ENCODE measurements at regions not wholly inside any gene's neighbourhood (a gene's known extent, or its start where the extent isn't known, plus 50 kb on each side); places are given as distances from the start of the nearest gene placed in this dataset.
"Not testable (repeated sequence)": the region's sequence is repeated elsewhere in the genome, so short reads cannot be mapped to it uniquely, and the experiment has no call there.

GRCh38 chr3:26193558-26193957, 403.7 kb downstream of the OXSM start:
- no peak for DNase-seq

DNA sequence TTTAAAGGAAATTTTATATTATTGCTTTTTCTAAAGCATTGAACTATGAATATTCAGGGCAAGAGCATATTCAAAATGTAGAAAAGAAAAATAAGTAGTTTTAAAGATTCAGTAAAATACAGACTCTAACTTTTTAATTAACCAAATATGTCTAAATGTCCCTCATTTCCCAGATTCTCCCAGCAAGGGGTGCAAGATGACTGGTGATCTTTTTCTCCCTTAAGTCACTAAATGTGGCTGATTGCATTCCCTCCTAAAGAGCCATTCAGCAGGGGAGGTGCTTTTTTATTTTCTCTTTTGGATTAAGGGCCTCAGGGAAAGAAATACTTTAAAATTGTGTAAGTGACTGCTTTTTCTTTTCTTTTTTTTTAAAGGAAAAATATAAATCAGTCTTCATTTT, 406.9 kb downstream of the OXSM start:
- DNase-seq: no peak

- no peak for DNase-seq
Observed at GRCh38 chr3:26198609-26199008, 408.7 kb downstream of the OXSM start.

GRCh38 chr3:26202169-26202568, 412.3 kb downstream of the OXSM start:
- DNase-seq: no peak

DNA sequence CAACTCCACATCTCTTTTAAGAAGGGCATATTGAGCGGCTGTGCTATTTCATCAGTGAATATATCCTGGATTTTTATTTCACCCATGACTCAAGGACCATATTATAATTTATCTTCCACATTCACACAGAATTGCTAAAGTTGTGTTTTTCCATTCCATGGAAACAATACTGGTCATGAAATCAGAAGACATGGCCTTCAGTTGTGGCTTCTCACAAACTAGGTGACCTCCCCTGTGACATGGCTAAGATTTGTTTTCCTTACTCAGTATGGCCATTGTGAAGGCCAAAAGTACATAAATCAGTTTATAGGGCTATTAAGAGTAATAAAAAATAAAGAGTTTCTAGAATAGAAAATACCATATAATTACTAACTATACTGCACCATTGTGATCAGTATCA, 415.6 kb downstream of the OXSM start:
- no peak for DNase-seq

DNA sequence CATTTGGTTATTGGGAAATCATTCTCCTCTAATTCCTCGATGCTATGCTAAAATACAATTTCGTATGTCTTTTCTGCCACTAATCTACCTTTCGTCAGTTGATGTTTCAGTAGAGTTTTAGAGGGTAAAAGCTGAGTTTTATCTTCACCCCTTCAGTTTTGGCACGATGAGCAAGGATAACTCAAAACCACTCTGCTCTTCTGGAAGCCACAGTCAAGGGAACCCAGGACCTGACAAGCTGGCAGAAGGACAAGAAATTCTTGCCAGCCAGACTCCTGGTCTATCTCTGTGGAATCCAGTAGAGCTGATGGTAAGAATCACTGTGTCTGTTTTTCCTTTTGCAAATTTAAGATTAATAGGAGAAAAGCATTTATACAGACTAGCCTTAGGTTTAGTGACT, 414.4 kb upstream of the LRRC3B start:
- no peak for DNase-seq

GRCh38 chr3:26229801-26230200, 392.8 kb upstream of the LRRC3B start:
- no peak for DNase-seq

- no peak for DNase-seq
Observed at GRCh38 chr3:26233374-26233773, 389.2 kb upstream of the LRRC3B start.

DNA sequence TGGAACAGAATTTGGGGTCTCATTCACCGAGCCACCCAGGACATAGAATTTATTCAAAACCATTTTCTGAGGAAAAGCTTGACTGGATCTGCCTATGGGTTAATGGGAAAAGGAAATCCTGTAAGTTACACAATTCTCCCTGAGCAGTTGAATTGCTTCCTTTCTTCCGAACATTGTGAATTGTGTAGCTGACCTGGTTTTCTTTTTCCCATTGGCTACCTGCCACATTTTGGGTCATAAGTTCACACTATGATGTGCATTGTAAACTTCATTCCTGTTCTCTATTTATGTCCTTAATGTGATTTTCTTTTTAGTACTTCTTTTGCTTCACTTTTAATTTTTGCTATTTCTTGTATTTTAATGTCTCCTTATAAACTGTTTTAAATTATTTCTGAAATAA, 386.0 kb upstream of the LRRC3B start:
- no peak for DNase-seq

- no peak for DNase-seq
Observed at GRCh38 chr3:26237036-26237682, 385.4 kb upstream of the LRRC3B start.

- not testable (repeated sequence) for DNase-seq
Observed at GRCh38 chr3:26244586-26244985, 378.0 kb upstream of the LRRC3B start.

DNA sequence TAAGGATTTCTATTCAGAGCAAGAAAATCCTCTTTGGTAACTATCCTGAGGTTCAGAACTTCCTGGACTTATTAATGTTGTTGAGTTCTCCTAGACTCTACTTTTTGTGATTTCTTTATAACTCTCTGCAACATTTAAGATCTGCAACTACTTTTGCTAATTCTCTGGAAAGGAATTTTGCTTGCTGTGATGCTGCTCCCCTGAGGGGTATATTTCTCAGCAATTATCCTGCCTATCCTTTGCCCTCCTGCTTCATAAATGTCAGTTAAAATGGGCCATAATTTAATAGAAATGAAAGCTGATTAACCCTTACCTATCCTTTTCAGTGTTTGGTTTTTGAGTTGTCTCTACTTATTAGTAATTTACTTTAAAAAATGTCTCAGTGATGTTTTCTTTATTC, 377.3 kb upstream of the LRRC3B start:
- DNase-seq: no peak

GRCh38 chr3:26246901-26247300, 375.7 kb upstream of the LRRC3B start:
- no peak for DNase-seq

GRCh38 chr3:26247712-26248111, 374.9 kb upstream of the LRRC3B start:
- DNase-seq: no peak

GRCh38 chr3:26252001-26252400, 370.6 kb upstream of the LRRC3B start:
- DNase-seq: no peak

DNA sequence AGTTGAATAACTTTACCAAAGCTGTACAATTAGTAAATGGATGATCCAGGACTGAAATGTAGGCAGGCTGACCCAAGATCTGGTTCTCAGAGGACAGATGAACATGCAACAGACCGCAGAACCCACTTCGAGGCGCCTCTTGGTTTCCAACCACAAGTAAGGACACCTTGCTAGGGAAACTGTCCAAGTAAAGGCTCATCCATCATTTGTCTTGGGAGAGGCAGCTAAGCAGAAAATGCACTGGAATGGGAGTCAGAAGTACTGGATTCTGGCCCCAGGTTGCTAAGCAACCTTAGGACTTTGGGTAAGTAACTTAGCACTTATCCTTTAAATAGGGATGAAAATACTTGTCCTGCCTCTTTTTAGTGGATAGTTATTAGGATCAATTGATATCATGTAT, 366.3 kb upstream of the LRRC3B start:
- no peak for DNase-seq

GRCh38 chr3:26259176-26259575, 363.4 kb upstream of the LRRC3B start:
- no peak for DNase-seq

- no peak for DNase-seq
Observed at GRCh38 chr3:26260139-26260538, 362.4 kb upstream of the LRRC3B start.

GRCh38 chr3:26264708-26265107, 357.9 kb upstream of the LRRC3B start:
- no peak for DNase-seq

DNA sequence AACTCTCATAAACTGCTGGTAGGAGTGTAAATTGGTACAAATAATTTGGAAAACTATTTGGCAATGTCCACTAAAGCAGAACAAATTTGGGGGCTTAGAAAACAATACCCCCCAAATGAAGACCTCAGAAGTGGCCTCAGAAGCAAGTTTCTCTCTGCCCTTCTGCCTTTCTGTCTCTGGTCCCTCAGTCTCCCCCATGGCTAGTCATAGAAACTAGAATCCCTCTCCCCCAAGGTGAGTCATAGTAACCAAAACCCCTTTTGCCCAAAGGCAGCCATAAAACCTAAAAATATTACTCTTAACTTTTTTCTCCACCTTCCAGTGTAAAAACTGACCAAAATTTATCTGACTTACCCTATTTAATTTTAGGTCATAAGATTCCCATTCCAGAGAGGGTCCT, 350.7 kb upstream of the LRRC3B start:
- no peak for DNase-seq

- no peak for DNase-seq
Observed at GRCh38 chr3:26273196-26273595, 349.4 kb upstream of the LRRC3B start.

DNA sequence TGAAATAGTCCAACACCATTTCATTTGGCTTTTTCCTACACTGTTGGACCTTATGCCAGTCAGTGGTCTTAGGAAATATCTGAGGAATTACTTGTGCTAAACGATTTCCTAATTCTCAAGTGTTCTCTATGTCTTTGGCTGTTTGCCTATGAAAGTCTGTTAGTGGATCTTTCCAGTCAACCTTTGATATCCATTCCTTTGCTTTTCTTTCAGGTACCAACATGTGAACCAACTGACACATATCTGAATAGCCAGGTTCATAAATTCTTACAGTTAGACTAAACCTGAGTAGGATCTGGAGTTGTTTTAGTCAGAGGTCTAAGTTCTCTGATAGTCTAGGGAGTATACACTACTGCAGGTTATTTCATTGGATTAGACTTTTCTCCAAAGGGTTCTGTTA, 343.5 kb upstream of the LRRC3B start:
- no peak for DNase-seq

GRCh38 chr3:26280517-26280916, 342.1 kb upstream of the LRRC3B start:
- DNase-seq: no peak

DNA sequence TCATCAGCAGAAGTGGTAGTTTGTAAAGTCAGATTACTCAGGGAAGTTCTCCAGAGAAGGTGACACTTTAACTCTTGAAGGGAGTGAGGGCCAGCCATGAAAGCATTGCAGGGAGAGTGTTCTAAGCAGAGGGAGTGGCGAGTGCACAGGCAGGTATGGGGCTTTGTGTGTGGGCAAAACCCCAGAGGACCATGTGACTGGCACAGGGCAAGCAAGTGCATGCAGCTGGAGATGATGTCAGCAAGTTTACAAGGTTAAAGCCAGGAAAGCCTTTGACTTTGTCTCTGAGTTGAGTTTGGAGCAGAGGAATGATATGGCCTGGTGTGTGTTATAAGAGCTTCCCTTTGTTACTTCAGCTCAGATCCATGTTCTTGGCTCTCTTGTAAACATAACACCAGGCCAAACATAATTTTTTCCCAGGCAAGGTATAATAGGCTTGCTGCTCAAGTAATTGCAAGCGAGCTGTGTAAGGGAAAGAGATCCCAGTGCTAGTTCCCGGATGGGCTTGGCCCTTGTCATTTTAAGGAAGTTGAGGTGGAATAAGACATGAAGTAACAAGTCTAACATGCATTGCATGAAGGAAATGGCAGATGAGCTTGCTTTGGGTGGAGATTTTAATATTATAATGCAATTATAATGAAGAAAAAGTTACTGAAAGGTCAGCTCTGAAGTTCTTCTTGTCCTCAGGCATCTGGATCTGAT, 341.1 kb upstream of the LRRC3B start:
- DNase-seq: no peak

- DNase-seq: not testable (repeated sequence)
Observed at GRCh38 chr3:26284503-26284902, 338.1 kb upstream of the LRRC3B start.

Data from activated CD4-positive, alpha-beta T cell treated with anti-CD3 and anti-CD28 coated beads, Interleukin-2, amount 50 U/mL, for 48 hours (primary cell).